ENCODE measurements at regions not wholly inside any gene's neighbourhood (a gene's known extent, or its start where the extent isn't known, plus 50 kb on each side); places are given as distances from the start of the nearest gene placed in this dataset.

DNA sequence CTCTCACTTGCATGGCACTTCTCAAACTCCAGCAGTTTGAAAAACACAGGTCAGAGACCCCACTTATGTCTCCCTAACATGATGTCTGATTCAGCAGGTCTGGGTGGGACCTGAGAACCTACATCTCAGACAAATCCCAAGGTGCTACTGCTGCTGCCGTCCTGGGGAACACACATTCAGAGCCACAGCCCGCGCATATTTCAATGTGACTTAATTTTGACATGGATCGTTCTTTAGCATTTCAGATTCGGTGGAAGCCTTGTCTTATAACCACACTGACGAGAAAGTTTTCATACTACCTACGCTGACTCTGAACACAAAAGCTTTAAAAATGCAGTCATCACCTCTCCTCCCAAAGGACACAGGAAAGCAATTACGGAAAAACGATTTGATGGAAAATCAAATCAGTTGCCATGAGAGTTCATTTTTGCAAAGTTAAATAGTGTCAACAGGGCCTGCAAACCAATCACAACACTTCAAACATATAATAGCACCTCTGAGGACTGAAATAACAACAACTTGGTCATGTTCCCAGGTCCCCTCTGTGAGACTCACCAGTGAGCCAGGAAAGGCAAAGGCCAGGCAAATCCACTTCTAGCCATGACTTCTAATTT, 132.6 kb downstream of the SHANK2 start:
- DNase-seq: no peak

GRCh38 chr11:71118671-71119250, 133.6 kb downstream of the SHANK2 start:
- no peak for DNase-seq

DNA sequence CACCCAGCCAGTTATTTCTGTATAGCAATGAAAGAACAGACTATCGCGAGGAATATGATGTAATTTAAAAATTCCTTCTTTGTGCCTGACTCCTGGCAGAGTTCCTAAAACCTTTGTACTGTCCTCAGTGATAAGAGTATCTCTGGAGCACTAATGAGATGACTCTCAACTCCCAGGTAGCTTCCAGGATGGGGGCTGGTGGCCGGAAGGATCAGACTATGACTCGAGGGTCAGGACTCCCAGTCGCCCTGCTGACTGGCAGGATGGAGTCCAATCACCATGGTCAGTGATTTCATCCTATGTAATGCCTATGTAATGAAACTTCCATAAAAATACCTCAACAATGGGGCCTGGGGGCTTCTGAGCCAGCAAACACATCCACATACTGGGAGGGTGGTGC, 135.1 kb downstream of the SHANK2 start:
- DNase-seq: no peak

DNA sequence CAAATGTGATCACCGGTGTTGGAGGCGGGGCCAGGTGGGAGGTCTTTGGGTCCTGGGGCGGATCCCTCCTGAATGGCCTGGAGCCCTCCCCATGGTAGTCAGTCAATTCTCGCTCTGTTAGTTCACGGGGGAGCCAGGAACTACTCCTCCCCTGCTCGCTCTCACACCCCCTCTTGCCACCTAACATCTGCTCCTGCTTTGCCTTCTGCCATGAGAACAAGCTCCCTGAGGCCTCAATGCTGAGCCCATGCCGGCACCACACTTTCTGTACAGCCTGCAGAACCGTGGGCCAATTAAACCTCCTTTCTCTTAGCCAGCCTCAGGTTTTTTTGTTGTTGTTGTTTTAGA, 135.7 kb downstream of the SHANK2 start:
- no peak for DNase-seq

- DNase-seq: no peak
Observed at GRCh38 chr11:71115770-71116692, 136.3 kb downstream of the SHANK2 start.

GRCh38 chr11:71114124-71114851, 138.1 kb downstream of the SHANK2 start:
- DNase-seq: no peak

DNA sequence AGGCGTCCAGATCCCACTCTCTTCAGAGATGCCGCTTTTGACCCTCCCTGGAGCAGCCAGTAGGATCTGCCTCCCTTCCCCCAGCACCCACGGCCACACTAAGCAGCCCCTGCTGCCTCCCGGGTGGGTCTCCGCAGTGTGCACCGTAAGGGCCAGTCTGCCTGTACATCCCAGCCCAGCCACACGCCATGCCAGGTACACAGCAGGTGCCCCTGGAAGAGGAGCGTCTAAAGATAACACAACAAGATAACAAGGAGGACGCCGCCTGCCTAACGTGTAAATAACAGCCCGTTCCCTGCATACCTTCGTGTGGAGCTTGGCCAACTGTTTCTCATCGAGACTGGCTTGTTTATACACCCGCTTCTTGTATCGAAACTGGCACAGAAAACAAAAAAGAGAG, 139.4 kb downstream of the SHANK2 start:
- no peak for DNase-seq

DNA sequence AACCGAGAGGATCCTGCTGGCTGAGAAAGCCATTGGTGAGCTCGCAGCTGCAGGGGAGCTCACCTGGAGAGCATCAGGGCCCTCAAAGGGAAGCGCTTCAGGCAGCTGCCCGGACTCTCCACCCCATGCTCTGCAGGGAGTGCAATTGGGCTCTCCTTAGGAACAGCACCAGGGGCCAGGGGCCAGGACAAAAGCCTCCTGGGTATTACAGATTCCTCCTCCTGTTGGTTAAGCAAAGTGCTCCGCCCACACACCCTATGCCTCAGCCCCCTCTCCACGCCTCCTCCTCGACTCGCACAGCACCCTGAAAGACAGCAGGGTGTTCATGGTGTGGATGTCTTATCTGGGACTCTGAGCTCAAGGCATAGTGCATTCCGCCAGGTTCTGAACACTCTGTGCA, 139.9 kb downstream of the SHANK2 start:
- DNase-seq: no peak

GRCh38 chr11:71109586-71109985, 142.8 kb downstream of the SHANK2 start:
- no peak for DNase-seq

DNA sequence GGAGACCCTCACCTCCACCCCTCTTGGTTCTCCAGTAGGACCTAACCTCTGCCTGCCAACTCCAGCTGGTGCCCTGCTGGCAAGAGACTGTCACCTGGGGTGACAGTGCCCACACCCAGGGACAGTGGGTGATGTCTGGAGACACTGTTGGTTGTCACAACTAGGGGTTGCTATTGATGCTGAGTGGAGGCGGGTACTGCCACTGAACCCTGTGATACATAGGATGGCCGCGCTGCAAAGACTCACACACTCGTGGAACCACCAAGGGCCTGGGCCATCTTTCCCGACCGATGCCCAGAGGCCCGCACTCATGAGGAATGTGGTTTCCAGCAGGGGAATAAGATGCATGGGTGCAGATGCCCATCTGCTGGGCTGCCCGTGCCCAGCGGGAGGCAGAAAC, 143.2 kb downstream of the SHANK2 start:
- DNase-seq: no peak

DNA sequence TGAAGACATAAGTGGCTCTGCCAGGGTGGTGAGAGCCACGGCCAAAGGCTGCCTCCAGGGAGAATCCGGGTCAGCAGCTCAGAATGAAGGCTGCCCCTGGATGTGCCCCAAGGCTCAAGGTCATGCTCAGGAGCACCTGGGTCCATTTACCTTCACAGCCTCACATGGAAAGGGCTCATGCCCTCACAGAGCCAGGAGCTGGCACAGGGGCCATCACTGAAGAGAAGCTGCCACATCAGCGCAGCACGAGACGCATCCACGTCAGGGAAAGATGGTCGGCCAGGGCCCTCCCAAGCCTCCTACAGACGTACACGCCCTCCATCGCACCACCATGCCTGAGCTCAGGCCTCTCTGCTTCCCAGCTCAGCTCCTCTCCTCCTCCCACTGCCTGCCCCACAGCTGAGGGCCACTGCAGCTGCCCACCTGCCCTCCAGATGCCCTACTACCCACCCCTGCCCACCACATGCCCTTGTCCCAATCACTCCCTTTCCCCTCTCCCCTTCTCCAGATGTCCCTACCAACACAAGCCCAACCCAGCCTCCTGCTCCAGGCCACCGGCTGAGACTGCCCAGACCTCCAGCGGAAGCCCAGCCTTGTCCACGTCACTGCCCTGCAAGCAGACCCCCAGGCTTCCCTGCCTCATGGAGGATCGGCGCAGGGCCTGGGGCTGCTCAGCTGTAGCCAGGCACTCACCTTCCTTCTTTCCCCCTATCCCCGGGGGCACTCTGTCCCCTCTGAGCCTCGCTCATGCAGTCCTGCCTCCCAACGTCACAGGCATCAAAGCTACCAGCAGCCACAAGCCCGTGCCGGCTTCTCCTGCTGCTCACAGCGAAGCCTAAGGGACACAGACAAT, 144.1 kb downstream of the SHANK2 start:
- DNase-seq: no peak

- DNase-seq: no peak
Observed at GRCh38 chr11:71106671-71107070, 145.7 kb downstream of the SHANK2 start.

GRCh38 chr11:71103266-71103665, 149.1 kb downstream of the SHANK2 start:
- no peak for DNase-seq

- no peak for DNase-seq
Observed at GRCh38 chr11:71102251-71102995, 150.0 kb downstream of the SHANK2 start.

- no peak for DNase-seq
Observed at GRCh38 chr11:71101606-71102005, 150.8 kb downstream of the SHANK2 start.

GRCh38 chr11:71101046-71101445, 151.3 kb downstream of the SHANK2 start:
- no peak for DNase-seq

DNA sequence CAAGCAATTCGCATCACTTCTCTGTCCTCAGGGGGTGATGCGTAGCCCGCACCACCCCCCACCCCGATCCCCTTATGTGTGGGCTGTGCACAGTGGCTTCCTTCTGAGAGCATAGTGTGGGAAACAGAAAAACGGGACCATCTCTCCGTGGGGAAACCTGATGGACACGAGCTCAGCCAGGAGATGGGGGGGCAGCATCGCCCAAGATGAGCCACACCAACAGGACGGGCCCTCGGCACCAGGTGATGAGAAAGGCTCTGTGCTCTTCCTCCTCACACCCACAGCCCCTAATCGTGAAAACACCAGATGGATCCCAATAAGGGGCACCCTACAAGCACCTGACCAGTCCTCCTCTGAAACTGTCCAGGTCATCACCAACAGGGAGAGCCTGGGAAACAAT, 153.6 kb downstream of the SHANK2 start:
- DNase-seq: no peak

- no peak for DNase-seq
Observed at GRCh38 chr11:71097506-71098240, 154.7 kb downstream of the SHANK2 start.

DNA sequence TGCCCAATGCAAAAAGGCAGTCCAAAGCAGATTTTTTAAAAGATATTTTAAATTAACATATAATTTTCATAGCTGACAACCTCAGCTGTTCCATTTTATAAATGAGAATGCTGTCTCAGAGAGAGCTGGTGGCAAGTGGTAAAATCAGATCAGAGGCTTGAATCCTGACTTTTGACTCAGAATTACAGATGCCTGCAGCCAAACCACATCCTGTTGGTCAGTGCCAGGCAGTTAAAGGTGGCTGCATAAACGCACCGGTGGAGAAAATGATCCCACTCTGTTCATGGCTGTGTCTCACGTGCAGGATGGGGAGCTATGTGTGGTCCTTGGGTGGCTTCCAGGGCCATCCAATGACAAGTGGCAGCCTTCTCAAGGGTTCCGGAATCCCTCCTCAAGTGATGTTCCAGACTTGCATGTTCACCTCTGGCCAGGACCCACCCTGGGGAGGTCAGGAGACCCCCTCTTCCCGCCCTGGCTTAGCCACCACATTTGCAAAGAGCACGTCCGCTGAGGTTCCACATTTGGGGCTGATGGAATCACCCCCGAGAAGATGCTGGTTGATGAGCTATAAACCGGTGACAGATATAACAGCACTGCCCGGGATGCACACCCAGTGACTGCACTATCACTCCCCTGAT, 155.5 kb downstream of the SHANK2 start:
- DNase-seq: no peak

GRCh38 chr11:71095294-71095850, 157.0 kb downstream of the SHANK2 start:
- DNase-seq: no peak
